Fibroblast of lung (primary cell): ENCODE measurements at regions not wholly inside any gene's neighbourhood (a gene's known extent, or its start where the extent isn't known, plus 50 kb on each side); places are given as distances from the start of the nearest gene placed in this dataset.
"Not testable (repeated sequence)": the region's sequence is repeated elsewhere in the genome, so short reads cannot be mapped to it uniquely, and the experiment has no call there.

Experiments
- DNase-seq, 2 donors: peaks; one replicate each; pipeline versions ENCODE4 v3.0.0 to v3.0.0-alpha.2; 2010; ENCODE audit warnings: low read depth in 2 of 2
- H2AFZ ChIP-seq: 2 replicates; pipeline ENCODE4 v1.5.1; 2012; ENCODE audit warnings: low read length, control low read depth, inconsistent platforms
- H3K27ac ChIP-seq: 2 replicates; pipeline ENCODE4 v1.5.1; 2011; ENCODE audit warnings: low read length, control low read depth; ENCODE audit not compliant: insufficient read depth
- H3K27me3 ChIP-seq: 2 replicates; pipeline ENCODE4 v1.5.1; 2011; ENCODE audit warnings: mild to moderate bottlenecking, low read length; ENCODE audit not compliant: control insufficient read depth, insufficient read depth
- H3K36me3 ChIP-seq: 2 replicates; pipeline ENCODE4 v1.5.1; 2011; ENCODE audit warnings: low read length; ENCODE audit not compliant: control insufficient read depth, insufficient read depth
- H3K4me1 ChIP-seq: 2 replicates; pipeline ENCODE4 v1.5.1; 2011; ENCODE audit warnings: low read length; ENCODE audit not compliant: control insufficient read depth, insufficient read depth; ENCODE audit errors: extremely low read depth
- H3K4me2 ChIP-seq: 2 replicates; pipeline ENCODE4 v1.5.1; 2011; ENCODE audit warnings: low read length, control low read depth; ENCODE audit not compliant: insufficient read depth; ENCODE audit errors: extremely low read depth
- H3K4me3 ChIP-seq, 4 experiments: fragments of 200-600 bp in 1 of 4; sonication (generic) in 1 of 4; replicated peaks in 1 of 4; 2 replicates each; pipeline ENCODE4 v1.5.1; 2011 to 2016; ENCODE audit warnings: low read length in 4 of 4, low read depth in 3 of 4, mild to moderate bottlenecking in 3 of 4, control low read depth in 2 of 4, inconsistent platforms in 1 of 4, mixed read lengths in 1 of 4; ENCODE audit not compliant: insufficient read depth in 1 of 4; ENCODE audit errors: control extremely low read depth in 1 of 4
- H3K79me2 ChIP-seq: 2 replicates; pipeline ENCODE4 v1.5.1; 2012; ENCODE audit warnings: mild to moderate bottlenecking, low read length, inconsistent platforms; ENCODE audit not compliant: control insufficient read depth, insufficient read depth
- H3K9ac ChIP-seq: 2 replicates; pipeline ENCODE4 v1.5.1; 2011; ENCODE audit warnings: mild to moderate bottlenecking, low read length, control low read depth; ENCODE audit not compliant: insufficient read depth
- H3K9me3 ChIP-seq: 2 replicates; pipeline ENCODE4 v1.5.1; 2012; ENCODE audit warnings: low read depth, low read length; ENCODE audit not compliant: control insufficient read depth, insufficient read depth
- H4K20me1 ChIP-seq: 2 replicates; pipeline ENCODE4 v1.5.1; 2011; ENCODE audit warnings: low read length; ENCODE audit not compliant: control insufficient read depth, insufficient read depth; ENCODE audit errors: extremely low read depth
- EZH2 ChIP-seq: IDR thresholded peaks from 2 replicates; pipeline ENCODE4 v1.5.1; 2012; ENCODE audit warnings: low read length, control low read depth, mild to moderate bottlenecking; ENCODE audit errors: missing control alignments
- TF ChIP-seq, protein P1 (sequence below), 2 donors: IDR thresholded peaks in 1 of 2; conservative IDR thresholded peaks in 1 of 2; 1 replicate in 1 of 2; 2 replicates in 1 of 2; pipeline ENCODE4 v1.5.1; 2011 to 2012; ENCODE audit warnings: low read length in 2 of 2, control low read depth in 1 of 2, inconsistent platforms in 1 of 2, low read depth in 1 of 2, mild to moderate bottlenecking in 1 of 2

DNA sequence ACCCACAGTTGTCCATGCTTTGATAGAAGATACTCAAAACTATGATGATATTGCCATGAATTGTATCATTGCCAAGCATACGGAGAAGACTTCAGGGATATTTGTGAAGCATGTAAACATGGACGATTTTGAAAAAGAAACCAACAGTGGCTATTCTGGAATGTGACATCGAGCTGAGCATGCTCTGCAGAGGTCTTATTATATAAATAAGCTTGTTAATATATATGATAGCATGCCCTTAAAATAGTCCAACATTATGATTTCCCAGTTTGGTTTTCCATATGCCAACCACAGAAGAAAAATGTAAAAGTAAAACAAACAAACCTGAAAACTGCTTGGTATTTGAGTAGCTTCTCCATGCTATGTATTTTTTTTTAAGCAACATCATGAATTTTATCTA lies 159.1 kb downstream of the LNPK start:
- Histone ChIP-seq H3K9ac (no peak overlapping the region), H4K20me1 (no peaks in the 10 kb centered on the region), H3K27me3 (no peaks in the 10 kb centered on the region), H3K4me1 (peaks cover 5% of the 10 kb centered on the region), H2AFZ (no peak overlapping the region), H3K9me3 (no peaks in the 10 kb centered on the region), H3K4me2 (peak overlapping the region; percentile 32), H3K36me3 (no peaks in the 10 kb centered on the region), H3K27ac (no peak overlapping the region), H3K4me3 (no peak overlapping the region), H3K79me2 (no peaks in the 10 kb centered on the region)
- peak; percentile 8 to 24 for DNase-seq
- TF ChIP-seq, protein P1, sequence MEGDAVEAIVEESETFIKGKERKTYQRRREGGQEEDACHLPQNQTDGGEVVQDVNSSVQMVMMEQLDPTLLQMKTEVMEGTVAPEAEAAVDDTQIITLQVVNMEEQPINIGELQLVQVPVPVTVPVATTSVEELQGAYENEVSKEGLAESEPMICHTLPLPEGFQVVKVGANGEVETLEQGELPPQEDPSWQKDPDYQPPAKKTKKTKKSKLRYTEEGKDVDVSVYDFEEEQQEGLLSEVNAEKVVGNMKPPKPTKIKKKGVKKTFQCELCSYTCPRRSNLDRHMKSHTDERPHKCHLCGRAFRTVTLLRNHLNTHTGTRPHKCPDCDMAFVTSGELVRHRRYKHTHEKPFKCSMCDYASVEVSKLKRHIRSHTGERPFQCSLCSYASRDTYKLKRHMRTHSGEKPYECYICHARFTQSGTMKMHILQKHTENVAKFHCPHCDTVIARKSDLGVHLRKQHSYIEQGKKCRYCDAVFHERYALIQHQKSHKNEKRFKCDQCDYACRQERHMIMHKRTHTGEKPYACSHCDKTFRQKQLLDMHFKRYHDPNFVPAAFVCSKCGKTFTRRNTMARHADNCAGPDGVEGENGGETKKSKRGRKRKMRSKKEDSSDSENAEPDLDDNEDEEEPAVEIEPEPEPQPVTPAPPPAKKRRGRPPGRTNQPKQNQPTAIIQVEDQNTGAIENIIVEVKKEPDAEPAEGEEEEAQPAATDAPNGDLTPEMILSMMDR (conservative IDR thresholded peaks at IDR 0.05 in 1 of 2, IDR thresholded peaks at IDR 0.05 in 1 of 2; ENCODE audit: low read depth in 1 of 2, low read length in 2 of 2) = no peak
- TF ChIP-seq EZH2 = no peak

DNA sequence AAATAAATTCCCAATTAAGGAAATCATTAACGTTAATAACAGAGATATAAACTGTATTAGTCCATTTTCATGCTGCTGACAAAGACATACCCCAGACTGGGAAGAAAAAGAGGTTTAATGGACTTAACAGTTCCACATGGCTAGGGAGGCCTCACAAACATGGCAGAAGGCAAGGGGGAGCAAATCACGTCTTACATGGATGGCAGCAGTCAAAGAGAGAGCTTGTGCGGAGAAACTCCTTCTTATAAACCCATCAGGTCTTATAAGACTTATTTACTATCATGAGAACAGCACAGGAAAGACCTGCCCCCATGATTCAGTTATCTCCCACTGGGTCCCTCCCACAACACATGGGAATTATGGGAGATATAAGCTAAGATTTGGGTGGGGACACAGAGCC lies 161.3 kb downstream of the LNPK start:
- H3K27me3 ChIP-seq, H3K4me3 ChIP-seq, DNase-seq, H4K20me1 ChIP-seq, H3K4me2 ChIP-seq, H3K79me2 ChIP-seq, H3K36me3 ChIP-seq, H3K9me3 ChIP-seq, H3K27ac ChIP-seq, H3K9ac ChIP-seq, H2AFZ ChIP-seq: not testable (repeated sequence)
- H3K4me1 ChIP-seq = peaks cover 11% of the 10 kb centered on the region

DNA sequence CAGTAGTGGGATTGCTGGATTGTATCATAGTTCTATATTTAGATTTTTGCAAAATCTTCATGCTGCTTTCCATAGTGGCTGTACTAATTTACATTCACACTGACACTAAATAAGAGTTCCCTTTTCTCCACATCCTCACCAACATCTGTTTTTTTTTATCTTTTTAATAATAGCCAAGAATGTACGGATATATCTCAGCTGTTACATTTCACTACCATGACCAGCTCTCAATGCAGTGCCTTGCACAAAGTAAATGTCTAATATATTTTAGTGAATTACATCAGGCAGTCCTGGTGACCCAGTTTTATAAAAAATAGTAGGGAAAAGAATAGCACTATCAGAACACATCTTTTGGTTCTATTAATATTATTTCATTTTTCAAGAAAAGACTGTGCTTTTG lies 161.8 kb downstream of the LNPK start:
- TF ChIP-seq EZH2 = no peak
- TF ChIP-seq, protein P1 (conservative IDR thresholded peaks at IDR 0.05 in 1 of 2, IDR thresholded peaks at IDR 0.05 in 1 of 2; ENCODE audit: low read depth in 1 of 2, low read length in 2 of 2) = no peak
- H4K20me1 ChIP-seq = no peaks in the 10 kb centered on the region

More for the DNA sequence above, 161.8 kb downstream of the LNPK start:
- no peaks in the 10 kb centered on the region for H3K36me3 ChIP-seq
- no peaks in the 10 kb centered on the region for H3K9me3 ChIP-seq
- no peak overlapping the region for H3K27ac ChIP-seq
- H3K9ac ChIP-seq = no peak overlapping the region
- peaks cover 11% of the 10 kb centered on the region for H3K4me1 ChIP-seq
- H3K4me3 ChIP-seq = no peak overlapping the region
- H3K79me2 ChIP-seq = no peaks in the 10 kb centered on the region
- H3K4me2 ChIP-seq = no peak overlapping the region
- H3K27me3 ChIP-seq = no peaks in the 10 kb centered on the region
- H2AFZ ChIP-seq = no peak overlapping the region
- peak in 1 of 2 donors; percentile 58 for DNase-seq
